ENCODE measurements at regions not wholly inside any gene's neighbourhood (a gene's known extent, or its start where the extent isn't known, plus 50 kb on each side); places are given as distances from the start of the nearest gene placed in this dataset.

- no peak for DNase-seq (ENCODE audit: low read depth in 2 of 2, low spot score in 1 of 2)
These were observed 372.6 kb downstream of the SOX11 start for GRCh38 chr2:6064757-6065156.

GRCh38 chr2:6065703-6066102 is 373.5 kb downstream of the SOX11 start:
- DNase-seq (ENCODE audit: low read depth in 2 of 2, low spot score in 1 of 2) = no peak

GRCh38 chr2:6067089-6067488 is 374.9 kb downstream of the SOX11 start:
- DNase-seq (ENCODE audit: low read depth in 2 of 2, low spot score in 1 of 2) = no peak

- no peak for DNase-seq (ENCODE audit: low read depth in 2 of 2, low spot score in 1 of 2)
These were observed 375.6 kb downstream of the SOX11 start for GRCh38 chr2:6067806-6068205.

- DNase-seq (ENCODE audit: low read depth in 2 of 2, low spot score in 1 of 2) = no peak
These were observed 376.2 kb downstream of the SOX11 start for GRCh38 chr2:6068429-6068828.

DNA sequence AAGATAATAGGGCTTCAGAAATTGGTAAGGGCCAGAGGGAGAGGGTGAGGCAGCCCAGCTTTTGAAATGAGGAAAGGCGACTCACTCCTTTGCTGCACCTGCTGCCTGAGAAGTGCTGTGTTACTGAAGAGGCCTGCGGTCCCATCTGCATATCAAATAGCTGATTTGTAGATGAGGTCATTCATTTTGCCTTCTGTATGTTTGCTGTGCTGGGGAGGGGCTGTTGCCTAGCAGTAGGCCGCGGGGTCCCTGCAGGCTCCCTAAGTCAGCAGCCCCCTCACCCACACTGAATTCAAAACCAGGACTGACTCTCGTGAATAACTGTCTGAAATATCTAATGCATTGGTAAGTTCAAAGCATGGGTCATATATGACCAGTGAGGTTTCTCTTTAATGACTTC is 377.2 kb downstream of the SOX11 start:
- no peak for DNase-seq (ENCODE audit: low read depth in 2 of 2, low spot score in 1 of 2)

DNA sequence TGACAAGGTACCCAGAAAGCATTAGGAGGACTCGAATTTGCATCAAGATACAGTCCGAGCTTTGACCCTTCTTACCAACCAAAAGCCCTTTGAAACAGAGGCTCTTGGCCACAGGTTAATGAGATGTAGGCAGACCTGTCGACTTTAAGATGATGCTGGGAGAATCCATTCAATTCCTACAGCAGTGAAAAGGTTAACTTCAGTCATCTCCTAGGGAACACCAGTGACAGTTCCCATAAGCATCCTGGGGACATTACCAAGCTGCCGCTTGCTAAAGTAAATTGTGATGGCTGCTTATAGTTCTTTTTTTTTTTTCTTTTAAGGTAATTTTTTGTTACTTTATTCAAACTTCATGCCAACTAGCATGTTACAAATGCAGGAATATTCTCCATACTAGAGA is 379.3 kb downstream of the SOX11 start:
- no peak for DNase-seq (ENCODE audit: low read depth in 2 of 2, low spot score in 1 of 2)

DNA sequence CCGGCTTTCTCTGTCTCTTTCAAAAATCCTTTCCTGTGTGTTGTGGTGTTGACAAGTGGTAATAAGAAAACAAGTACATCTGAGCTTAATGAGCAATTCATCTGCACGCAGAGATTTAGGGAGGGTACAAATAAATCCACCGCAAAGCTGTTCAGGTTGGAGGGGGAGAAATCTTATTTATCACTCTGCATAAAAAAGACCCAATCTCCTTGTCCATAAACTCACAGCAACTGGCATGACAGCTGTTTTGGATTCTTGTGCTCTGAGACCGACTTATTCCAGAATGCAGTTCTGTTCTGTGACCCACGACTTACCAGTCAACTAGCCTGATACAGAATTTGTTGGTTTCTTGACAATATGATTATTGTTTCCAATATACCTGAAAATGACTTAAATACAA is 380.1 kb downstream of the SOX11 start:
- no peak for DNase-seq (ENCODE audit: low read depth in 2 of 2, low spot score in 1 of 2)

DNA sequence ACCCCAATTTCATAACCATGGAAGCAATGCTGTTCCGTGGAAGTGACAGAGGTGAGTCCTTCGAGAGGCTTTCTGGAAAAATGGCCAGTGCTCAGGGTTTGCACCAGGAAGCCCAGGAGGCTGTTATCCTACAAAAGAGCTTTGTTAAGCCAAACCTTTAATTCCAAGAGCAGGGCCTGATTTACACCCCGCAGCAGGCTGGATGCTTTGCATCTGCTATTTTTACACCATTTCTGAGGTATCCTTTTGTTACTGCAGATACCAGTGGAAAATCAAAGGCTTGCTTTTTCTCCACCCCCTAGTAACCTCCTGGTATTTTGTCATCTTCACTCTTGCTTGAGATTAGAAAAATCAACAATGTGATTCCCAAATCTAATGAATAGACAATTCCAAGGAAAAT is 380.6 kb downstream of the SOX11 start:
- no peak for DNase-seq (ENCODE audit: low read depth in 2 of 2, low spot score in 1 of 2)

DNA sequence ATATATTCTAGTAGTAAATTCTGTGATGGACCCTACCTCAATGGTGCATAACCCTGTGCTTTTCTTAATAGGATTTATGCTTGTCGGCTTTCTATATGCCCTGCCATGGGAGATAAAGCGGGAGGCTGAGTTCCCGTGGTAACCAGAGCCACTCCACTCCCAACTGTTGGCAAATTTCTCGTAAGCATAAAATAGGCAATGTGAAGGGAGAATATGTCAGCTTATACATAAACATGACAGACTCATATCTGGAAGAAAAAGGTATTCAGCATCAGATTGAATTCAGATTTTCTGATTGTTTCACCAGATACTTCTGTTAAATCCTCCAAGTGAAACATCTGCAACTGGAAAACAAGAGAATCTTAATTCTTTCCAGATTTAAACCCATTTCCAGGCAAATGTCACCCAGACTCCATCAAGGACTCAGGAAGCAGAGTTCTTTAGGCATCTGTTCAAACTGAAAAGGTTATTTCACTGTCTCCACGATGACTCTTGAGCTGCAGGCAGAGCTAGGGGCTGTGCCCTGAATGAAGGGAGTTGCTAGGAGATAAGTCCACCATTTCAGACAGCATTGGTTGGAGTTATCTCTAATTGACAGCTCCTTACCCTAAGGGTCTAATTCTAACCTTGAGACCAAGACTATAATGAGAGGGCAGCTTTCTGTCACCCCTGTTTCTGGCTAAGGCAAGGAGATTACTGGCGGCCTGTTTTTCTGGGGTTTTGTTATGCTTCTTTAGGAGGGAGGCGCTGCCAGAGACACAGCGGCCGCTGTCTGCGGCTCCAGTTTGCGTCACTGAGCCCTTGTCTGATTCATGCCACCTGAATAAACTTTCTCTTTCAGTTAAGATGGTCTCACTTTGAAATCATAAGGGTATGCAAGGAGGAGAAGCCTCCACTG is 381.3 kb downstream of the SOX11 start:
- no peak for DNase-seq (ENCODE audit: low read depth in 2 of 2, low spot score in 1 of 2)

GRCh38 chr2:6074089-6074643 is 382.0 kb downstream of the SOX11 start:
- DNase-seq (ENCODE audit: low read depth in 2 of 2, low spot score in 1 of 2) = no peak

- DNase-seq (ENCODE audit: low read depth in 2 of 2, low spot score in 1 of 2) = no peak
These were observed 385.4 kb downstream of the SOX11 start for GRCh38 chr2:6077585-6077984.

- DNase-seq (ENCODE audit: low read depth in 2 of 2, low spot score in 1 of 2) = no peak
These were observed 386.2 kb downstream of the SOX11 start for GRCh38 chr2:6078414-6078813.

DNA sequence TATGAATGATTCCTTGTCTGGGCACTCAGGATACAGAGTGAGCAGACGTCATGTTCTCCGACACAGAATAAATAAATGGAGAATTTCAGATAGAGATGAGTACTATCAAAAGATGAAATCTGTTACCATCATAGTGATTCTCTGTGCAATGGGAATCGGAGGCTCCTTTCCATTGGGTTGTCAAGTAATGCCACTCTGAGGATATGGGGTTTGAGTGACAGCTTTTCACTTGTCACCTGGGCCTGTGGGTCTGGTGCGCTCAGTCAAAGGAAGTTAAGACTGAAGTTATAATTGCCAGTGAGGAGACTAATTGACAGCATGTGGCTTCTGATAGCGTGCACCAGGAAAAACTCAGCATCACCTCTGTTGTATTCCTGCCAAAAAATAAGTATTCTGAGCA is 387.2 kb downstream of the SOX11 start:
- DNase-seq (ENCODE audit: low read depth in 2 of 2, low spot score in 1 of 2) = no peak

- no peak for DNase-seq (ENCODE audit: low read depth in 2 of 2, low spot score in 1 of 2)
These were observed 389.0 kb downstream of the SOX11 start for GRCh38 chr2:6080932-6081753.

DNA sequence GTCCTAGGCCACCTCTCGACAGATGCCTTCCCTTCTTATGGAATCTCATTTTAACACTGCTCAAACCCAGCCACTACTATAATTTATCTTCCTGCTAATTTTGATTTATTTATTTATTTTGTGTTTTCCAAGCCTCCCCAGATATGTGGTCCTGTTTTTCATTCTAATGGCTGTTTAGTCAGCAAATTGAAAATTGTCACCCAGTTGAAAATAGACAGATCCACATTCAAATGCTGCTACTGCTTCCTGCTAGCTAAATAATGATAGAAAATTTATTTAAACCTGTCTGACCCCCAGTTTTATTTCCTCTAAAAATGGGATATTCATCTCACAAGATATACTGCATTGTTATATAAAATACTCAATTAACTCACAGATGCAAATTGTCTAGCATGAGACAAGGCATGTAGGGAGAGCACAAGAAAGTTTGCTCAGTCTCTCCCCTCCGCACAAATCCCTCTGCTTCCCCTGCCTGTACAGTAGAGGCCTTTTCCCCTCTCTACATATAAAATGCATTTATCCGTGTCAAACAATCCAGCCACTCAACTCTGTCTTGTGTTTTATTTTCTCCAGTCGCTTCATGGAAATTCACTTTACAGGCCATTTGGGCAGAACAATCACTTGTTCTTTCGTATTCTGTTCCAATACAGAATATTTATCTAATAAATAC is 389.9 kb downstream of the SOX11 start:
- DNase-seq (ENCODE audit: low read depth in 2 of 2, low spot score in 1 of 2) = no peak

DNA sequence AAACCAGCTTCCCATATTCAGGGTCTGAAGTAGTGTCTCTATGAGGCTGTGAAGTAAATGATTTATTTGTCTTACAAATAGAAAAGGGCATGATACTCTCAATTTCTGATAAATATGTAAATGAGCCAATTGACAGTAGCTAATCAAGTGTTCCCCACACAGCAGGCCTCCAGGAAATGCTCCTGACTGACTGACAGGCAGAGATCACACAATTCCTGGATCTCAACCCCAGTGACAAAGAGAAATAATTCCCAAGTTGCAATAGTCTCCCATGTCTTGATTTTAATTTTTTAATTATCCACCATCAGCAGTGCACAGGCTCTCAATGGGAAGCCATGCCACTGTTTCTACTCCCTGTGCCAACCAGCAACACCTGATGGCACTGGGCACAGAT is 390.4 kb downstream of the SOX11 start:
- no peak for DNase-seq (ENCODE audit: low read depth in 2 of 2, low spot score in 1 of 2)

DNA sequence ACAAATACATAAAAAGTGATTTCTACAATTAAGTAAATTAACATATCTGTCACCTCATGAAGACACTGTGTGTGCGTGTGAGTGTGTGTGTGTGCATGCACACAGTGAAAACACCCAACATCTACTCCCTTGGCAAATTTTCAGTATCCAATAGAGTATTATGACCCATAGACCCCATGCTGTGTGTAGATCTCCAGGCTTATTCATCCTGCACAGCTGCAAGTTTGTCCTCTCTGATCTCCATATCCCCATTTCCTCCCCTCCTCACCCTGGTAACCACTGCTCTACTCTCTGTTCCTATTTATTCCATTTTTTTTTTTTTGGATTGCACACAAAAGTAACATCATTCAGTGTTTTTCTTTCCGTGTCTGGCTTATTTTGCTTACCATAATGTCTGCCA is 391.0 kb downstream of the SOX11 start:
- DNase-seq (ENCODE audit: low read depth in 2 of 2, low spot score in 1 of 2) = no peak

DNA sequence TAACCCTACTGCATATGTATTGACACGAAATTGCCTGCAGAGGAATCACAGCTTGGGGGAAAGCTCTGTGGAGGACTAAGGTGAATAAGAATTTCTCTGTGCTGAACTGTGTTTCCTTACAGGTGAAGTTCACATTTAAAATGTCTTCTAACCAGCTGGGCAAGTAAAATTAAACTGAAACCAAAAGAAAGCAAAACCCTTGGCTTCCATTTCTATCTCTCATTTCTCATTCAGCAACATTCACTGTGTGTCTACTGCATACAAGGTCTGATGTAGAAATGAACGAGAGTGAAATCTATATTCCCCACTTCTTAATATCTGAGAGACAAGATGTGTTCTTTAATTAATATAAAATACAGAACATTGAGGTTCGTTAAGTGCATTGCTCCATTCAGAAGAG is 397.3 kb downstream of the SOX11 start:
- DNase-seq (ENCODE audit: low read depth in 2 of 2, low spot score in 1 of 2) = no peak

DNA sequence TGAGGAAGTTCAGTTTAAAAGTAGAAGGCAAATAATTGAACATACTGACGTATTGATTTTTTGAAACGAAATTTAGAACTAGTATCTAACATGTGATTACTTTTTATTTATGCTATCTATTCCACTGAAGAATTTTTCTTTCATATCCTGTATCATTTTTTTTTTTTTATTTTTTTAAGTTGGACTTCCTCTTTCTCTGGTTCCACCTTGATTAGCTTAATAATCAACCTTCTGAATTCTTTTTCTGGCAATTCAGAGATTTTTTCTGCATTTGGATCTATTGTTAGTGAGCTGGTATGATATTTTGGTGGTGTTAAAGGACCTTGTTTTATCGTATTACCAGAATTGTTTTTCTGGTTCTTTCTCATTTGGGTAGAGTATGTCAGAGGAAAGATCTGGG is 411.2 kb downstream of the SOX11 start:
- no peak for DNase-seq (ENCODE audit: low read depth in 2 of 2, low spot score in 1 of 2)

- DNase-seq (ENCODE audit: low read depth in 2 of 2, low spot score in 1 of 2) = no peak
These were observed 411.8 kb downstream of the SOX11 start for GRCh38 chr2:6103949-6104348.

DNA sequence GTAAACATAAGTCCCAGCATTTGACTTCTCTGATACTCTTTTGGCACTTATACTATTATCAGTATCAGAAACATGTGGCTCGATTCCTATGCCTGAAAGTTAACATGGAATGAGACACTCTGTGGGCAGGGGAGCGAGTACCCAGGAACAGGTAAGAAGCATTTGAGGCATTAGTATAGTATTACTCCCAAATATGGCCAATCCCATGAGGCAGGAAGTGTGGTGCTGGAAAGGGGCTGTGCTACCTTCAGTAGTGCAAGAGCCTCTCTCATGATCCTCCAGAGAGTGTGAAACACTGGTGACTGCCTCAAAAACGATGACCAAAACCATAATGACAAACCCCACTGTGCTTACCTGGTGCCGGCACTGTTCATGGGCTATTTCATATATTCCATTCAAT is 415.1 kb downstream of the SOX11 start:
- no peak for DNase-seq (ENCODE audit: low read depth in 2 of 2, low spot score in 1 of 2)
